GM21737 (cell line): ENCODE measurements at regions not wholly inside any gene's neighbourhood (a gene's known extent, or its start where the extent isn't known, plus 50 kb on each side); places are given as distances from the start of the nearest gene placed in this dataset.
"Not testable (repeated sequence)": the region's sequence is repeated elsewhere in the genome, so short reads cannot be mapped to it uniquely, and the experiment has no call there.

Source experiments
- ATAC-seq: cut with Tn5 transposase; IDR thresholded peaks from one replicate; pipeline ENCODE4 v1.9.1; 2021; ENCODE audit warnings: mild to moderate bottlenecking, moderate library complexity; ENCODE audit not compliant: unreplicated experiment

GRCh38 chr3:175989161-175989560 lies 1130.0 kb downstream of the NAALADL2 start:
- ATAC-seq: no peak

DNA sequence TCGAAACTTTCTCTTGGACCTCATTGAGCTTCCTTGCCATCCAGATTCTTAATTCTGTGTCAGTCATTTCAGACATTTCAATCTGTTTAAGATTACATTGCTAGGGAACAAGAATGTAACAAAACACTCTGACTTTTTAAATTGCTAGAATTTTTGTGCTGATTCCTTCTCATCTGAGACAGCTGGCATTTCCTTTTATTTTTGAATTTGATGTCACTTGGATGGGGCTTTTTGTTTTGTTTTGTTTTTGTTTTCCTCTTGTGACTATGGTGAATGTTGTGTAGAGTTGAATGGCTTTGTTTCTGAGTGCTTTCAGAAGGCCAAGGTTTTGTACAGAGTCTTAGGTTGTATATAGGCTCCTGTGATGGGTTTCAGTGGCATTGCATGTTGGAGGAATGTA lies 1129.3 kb downstream of the NAALADL2 start:
- ATAC-seq: no peak

DNA sequence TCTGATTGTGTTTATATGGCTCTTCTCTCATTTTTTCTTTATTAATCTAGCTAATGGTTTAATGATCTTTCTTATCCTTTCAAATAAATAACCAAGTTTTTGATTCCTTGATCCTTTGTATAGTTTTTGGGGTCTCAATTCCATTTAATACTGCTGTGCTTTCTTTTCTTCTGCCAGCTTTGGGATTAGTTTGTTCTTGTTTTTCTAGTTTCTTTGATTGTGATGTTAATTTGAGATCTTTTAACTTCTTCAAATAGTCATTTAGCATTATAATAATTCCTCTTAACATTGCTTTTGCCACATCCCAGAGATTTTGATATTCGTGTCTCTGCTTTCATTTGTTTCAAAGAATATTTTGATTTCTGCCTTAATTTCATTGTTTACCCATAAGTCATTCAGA lies 1126.6 kb downstream of the NAALADL2 start:
- ATAC-seq: no peak

GRCh38 chr3:175983379-175983778 lies 1124.2 kb downstream of the NAALADL2 start:
- ATAC-seq: no peak

DNA sequence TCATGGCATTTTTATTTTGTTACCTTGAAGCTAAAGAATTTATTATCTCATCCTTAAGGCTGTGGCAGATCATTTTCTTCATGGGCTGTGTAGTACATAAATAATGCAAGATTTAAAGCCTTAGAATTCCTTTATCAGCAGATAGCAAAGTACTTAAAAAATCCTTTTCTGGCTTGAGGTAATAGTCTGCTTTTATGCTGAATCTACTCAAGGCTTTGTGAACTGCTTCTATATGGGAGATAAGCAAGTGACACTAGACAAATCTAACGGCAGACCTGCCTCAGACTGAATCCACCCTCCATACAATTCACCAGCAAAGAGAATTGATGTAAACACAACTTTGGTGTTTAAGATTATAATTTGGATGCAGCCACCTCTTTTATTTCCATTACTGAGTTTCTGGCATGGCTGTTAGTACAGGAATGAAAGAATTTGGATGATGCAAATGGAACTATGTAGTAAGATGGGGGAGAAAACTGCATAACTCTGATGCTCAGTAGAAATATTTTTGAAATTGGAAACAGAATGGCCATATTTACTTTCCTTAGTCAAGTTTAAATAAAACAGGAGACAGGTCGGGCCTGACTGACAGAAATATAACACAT lies 1121.5 kb downstream of the NAALADL2 start:
- no peak for ATAC-seq

DNA sequence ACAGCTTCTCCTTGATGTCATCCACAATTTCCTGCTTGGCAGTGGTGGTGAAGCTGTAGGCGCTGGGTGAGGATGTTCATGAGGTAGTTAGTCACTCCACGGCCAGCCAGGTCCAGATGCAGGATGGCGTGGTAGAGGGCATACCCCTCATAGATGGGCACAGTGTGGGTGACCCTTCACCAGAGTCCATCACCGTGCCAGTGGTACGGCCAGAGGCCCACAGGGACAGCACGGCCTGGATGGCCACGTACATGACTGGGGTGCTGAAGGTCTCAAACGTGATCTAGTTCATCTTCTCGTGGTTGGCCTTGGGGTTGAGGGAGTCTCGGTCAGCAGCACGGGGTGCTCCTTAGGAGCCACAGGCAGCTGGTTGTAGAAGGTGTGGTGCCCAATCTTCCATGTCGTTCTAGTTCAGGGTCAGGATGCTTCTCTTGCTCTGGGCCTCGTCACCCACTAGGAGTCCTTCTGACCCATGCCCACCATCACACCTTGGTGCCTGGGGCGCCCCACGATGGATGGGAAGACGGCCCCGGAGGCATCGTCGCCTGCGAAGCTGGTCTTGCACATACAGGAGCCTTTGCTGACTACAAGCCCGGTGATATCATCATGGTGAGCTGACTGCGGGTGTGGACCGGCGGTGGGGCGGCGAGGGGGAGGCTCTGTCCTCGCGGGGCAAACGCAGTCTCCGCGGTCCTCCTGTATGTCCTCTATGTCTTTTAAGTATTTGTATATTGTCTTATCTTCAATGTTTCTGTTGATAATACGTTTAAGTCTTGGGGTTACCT lies 1119.0 kb downstream of the NAALADL2 start:
- ATAC-seq: no peak

DNA sequence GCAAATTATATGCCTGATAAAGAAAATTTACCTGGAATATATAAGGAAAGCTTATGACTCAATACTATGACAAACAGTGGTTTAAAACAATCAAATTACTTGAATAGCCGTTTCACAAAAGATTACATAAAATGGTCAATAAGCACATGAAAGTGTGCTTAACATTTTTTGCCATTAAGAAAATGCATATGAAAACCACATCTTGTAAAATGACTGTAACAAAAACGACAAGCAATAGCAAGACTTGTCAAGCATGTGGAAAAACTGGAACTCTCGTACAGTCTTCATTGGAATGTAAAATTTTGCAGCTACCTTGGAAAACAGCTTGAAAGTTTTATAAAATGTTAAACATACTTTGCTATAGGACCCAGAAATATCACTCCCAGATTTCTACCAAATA lies 1110.3 kb downstream of the NAALADL2 start:
- ATAC-seq: no peak

- ATAC-seq: no peak
Observed at GRCh38 chr3:175965036-175965435, 1105.9 kb downstream of the NAALADL2 start.

- ATAC-seq: no peak
Observed at GRCh38 chr3:175957427-175957826, 1098.3 kb downstream of the NAALADL2 start.

- no peak for ATAC-seq
Observed at GRCh38 chr3:175956964-175957363, 1097.8 kb downstream of the NAALADL2 start.

DNA sequence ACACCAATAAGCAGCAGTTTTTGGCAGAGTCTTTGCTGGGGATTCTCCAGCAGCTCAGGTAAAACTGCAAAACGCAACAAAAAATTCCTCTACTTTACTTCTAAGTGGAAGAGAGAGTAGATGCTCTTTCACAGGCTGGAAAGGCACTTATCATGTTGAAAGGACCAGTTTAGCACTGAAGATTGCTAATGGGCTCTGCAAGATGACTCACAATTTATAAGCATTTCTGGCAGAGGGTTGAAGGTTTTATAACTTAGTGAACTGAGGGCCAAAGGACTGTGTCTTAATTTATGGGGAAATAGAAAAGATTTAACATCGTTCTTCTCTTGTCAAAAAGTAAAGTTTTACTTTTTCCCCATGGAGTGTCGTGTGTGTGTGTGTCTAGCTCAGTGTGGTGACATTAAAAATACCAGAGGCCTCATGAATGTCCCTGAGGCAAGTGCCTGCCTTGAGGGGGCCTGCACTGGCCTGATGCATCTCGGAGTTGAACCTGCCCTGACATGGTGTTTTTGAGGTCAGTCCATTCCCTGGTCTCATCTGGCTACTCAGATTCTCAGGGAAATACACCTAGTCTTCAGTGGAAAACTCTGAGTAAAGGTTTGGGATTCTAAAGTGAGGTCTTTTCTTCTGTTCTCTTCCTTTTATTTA lies 1092.0 kb downstream of the NAALADL2 start:
- ATAC-seq: no peak

GRCh38 chr3:175948041-175948440 lies 1088.9 kb downstream of the NAALADL2 start:
- ATAC-seq: no peak

GRCh38 chr3:175941352-175941751 lies 1082.2 kb downstream of the NAALADL2 start:
- no peak for ATAC-seq

DNA sequence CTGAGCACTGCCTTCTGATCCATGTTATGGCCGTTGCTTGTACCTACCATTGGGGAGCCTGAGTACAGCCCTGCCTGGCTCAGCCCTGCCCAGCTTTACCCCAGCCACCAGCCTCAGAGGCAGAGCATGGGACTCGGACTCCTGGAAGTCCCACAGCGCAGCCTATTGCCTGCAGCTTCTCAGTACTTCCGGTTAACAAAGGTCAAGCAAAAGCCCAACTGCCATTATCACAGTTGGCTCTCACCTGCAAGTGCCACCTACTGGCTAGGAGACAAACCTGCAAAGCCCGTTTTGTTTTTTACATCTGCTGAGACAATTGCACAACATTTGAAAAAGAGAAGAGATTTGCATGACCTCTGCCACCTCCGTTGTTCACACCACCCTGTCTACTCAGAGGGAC lies 1081.7 kb downstream of the NAALADL2 start:
- ATAC-seq: no peak

- no peak for ATAC-seq
Observed at GRCh38 chr3:175940243-175940642, 1081.1 kb downstream of the NAALADL2 start.

DNA sequence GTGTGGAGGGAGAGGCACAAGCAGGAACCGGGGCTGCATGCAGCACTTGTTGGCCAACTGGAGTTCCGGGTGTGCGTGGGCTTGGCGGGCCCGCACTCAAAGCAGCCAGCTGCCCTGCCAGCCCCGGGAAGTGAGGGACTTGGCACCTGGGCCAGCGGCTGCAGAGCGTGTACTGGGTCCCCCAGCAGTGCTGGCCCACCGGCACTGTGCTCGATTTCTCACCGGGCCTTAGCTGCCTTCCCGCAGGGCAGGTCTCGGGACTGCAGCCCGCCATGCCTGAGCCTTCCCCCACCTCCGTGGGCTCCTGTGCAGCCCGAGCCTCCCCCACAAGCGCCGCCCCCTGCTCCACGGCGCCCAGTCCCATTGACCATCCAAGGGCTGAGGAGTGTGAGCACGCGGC lies 1078.2 kb downstream of the NAALADL2 start:
- ATAC-seq: not testable (repeated sequence)

GRCh38 chr3:175932586-175932985 lies 1073.5 kb downstream of the NAALADL2 start:
- ATAC-seq: no peak

- ATAC-seq: no peak
Observed at GRCh38 chr3:175919133-175919532, 1060.0 kb downstream of the NAALADL2 start.

DNA sequence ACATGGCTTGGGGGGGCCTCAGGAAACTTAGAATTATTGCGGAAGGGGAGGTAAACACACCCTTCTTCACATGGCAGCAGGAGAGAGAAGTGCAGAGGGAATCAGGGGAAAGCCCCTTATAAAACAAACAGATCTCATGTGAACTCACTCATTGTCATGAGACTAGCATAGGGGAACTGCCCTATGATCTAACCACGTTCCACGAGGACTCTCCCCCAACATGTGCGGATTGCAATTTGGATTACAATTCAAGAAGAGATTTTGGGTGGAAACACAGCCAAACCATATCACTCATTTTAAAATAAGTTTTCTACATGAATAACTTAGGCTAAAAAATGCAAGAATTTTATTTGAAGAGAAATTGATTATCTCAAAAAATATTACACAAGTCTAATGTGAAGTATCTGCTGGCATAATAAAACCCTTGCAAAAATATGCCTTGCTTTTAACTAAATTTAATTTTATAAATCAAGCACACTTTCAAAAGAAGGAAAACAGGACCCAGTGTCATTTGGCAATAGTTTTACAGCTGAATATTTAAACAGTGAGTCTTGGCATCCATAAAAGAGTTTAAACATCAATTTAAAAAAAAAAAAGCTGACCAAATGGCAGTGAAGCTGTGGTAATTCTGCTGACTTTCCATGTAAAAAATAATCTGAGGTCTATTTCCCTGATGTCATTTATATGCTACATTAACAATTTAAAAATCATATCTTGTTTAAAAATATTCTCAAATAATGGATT lies 1057.2 kb downstream of the NAALADL2 start:
- ATAC-seq: no peak

GRCh38 chr3:175914785-175915184 lies 1055.7 kb downstream of the NAALADL2 start:
- ATAC-seq: no peak

DNA sequence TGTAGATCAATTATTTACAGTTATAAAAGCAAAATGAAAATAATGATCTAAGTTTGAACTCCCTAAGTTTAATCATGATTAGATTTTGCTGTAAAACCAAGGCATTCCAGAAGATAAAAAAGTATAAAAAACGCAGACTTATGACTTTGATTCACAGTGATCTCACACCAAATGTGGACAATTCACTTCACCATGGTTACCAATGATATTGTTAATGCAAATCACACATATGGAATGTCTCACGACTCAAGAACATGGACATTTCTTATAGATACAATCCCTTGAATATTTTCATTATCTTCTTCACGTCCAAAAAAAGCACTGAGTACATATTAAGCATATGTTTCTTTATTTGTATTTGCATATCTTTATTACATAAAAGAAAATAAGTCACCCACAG lies 1054.2 kb downstream of the NAALADL2 start:
- ATAC-seq: no peak
